LHCN-M2 (cell line): ENCODE measurements at regions not wholly inside any gene's neighbourhood (a gene's known extent, or its start where the extent isn't known, plus 50 kb on each side); places are given as distances from the start of the nearest gene placed in this dataset.

Experiments
- DNase-seq: peaks from one replicate; pipeline ENCODE4 v3.0.0-alpha.2; 2012; ENCODE audit warnings: low read depth

DNA sequence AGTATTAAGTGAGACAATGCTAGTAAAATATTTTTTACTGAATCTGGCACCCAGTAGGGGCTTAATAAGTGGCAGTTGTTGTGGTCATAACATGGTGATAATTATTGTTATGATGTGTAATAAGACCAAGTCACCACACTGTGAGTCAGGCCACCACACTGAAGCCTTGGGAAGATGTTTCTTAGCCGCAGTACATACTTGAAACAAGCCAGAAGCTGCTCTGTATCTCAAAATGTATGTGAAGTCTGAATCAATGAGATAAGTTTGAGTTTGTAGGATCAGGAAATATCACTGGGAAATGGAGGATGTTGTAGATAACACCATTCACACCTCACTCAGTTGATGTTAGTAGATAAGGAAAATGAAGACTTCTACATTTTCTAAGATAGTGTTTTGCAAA, 51.3 kb upstream of the PTPN3 start:
- DNase-seq: peak; percentile 2

DNA sequence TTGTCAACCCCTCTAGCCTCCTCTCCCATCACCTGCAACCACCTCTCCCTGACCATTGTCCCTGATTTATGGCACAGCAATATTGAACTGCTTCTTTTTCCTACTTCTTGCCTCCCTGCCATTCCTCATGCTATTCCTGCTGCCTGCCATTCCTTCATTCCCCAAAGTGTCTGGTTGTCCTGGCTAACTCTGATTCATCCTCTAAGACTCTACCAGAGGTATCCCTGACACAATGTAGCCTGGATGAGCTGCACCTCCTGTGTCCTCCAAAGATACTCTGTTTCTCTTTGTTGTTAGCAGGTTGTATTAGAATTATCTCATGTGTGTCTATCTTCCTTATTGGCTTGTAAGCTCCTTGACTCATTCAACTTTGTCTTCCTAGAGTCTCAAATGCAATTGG, 53.5 kb upstream of the PTPN3 start:
- no peak for DNase-seq

DNA sequence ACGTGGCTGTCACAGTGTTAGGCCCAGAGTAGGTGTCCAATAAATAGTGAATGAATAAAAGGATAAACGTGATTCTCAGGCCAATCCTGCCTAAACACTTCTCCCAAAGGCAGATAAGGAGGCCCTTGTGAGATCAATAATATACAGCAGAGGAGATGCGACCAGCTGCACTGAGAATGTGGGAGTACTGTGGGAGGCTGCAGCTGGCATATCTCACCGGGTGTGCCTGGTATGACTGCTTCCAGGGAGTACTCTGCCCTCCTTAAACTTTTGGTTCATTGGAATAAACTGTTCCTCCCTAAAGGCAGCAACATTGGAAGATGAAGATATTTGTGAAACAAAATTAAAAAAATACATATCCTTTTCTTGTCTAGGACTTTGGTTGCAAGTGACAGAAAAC, 57.1 kb upstream of the PTPN3 start:
- no peak for DNase-seq

DNA sequence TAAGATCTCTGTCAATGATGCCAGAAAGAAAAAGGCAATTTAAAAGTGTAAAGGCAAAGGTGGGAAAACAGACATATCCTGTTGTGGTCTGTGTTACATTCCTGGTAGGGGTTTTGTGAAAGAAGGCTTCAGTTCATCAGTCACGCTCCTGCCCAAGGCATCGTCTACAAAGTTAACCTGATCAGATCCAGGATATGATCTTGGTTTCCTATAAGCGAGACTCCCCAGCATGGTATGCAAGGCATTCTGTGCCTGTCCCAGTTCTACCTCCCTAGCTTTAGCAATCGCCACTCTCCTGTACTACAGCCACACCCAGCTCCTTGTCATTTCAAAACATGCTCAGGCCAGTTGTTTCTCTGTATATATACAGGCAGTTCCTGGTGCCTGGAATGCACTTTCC, 58.0 kb upstream of the PTPN3 start:
- DNase-seq: no peak

DNA sequence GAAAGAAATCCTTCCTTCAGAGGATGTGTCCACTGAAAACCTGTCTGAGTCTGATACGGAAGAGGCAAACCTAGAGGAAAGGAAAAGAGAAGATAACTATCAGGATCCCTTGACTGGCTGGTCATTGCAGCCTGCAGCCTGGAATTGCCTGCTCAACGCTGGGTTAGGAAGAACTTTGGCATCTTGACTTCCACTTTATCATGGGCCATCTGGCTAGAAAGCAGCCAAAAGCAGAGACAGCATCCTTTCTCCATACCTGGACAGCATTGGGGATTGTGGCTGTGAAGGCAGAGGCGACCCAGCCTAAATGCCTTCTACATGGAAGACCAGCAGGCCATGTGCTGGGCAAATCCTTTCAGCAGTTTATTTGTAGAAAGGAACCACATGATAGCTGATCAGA, 58.7 kb upstream of the PTPN3 start:
- DNase-seq: no peak

DNA sequence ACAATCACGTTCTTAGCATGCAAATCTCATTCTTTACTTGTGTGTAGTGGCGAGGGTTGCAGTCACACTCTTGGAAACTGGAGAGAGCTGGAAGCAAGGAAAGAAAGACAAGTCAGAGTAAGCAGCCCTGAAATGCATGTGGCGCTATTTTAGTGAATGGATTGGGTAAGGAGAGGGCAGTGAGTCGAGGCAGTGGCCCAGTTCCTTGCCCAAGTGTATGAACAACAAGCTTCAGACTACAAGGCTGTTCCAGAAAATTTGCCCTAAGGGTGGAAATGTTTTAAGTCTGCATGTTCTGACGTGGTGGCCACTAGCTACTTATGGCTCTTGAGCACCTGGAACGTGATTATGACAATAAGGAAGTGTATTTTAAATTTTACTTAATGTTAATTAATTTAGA, 59.4 kb upstream of the PTPN3 start:
- no peak for DNase-seq

DNA sequence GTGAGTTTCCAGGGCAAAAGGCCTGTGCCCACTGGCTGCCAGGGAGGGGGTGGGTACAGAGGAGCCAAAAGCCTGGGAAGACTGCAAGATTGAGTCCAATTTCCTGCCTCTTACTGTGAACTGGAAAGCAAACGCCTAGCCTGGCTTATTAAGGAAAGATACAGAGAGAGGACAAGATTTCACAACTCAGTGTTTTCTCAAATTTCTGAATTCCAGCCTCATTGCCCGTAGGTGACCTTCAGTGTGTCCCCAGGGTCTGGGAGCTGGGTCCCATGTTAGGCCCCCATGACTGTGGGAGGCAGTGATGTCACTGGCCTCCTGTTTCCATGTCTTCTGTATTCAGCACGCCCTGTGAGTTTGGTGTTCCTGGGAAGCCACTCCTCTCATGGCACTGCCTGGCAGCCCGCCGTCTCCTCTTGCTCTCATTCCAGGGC, 60.6 kb upstream of the PTPN3 start:
- DNase-seq: no peak

DNA sequence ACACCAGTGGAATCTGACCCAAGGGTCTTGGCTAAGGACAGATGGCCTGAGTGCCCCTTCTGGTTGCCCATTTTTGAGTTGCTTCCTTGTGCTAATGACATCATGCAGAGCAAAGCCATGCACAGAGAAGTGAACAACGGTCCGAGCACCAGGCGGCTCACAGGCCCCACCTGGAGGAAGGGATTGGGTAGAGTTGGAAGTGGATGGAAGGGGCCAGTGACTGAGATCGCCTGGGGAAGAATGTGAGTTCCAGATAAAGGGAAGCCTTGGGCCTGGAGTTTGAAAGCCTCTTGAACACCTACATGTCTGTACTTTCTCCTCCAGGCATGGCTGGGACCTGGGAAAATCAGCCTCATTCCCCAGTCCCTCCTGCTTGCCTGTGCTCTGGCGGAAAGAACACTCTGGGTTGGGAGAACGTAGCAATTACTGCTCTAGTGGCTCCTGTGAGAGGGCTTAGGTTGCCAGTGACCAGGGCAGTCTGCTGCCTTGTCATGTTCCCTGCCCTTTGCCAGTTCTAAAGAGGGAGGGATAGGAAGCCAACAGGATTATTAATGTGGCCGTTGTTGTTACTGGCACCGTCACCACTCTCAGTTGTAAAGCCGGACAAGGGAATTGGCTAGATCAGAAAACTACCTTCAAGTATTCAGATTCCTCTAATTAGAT, 62.5 kb upstream of the PTPN3 start:
- DNase-seq: no peak

DNA sequence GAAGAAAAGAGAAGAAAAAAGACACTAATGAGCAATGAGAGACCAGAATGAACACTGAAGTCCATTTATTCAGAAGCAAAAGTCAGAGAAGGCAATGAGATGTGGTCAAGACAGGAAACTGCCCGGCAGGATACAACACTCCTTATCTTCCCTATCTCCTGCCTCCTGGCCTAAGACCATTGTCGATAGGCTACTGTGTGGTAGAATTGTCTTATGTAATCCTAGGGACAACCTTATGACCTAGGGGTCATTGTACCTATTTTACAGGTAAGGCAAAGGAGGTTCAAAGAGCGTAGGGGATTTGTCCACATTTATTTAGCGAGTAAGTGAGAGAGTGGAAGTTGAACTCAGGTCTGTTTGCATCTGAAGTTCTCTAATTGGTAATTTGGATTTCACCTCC, 63.0 kb upstream of the PTPN3 start:
- DNase-seq: no peak

DNA sequence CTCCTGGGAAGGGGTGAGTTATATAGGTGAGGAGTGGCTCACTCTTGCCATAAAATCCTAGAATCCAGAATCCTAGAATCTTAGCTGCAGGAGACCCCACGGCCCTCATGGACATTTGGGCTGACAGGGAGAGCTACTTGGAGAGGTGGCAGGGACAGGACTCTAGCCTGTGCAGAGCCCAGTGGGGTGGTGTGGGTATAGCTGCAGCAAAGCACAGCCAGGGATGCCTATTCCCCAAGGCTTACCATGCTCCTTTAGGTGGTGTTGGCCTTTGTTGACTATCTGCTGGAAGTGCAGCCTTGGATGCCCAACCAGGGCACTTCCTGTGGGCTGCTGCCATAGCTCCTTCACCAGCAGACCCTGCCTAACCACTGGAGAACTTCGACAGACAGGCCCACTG, 70.0 kb upstream of the PTPN3 start:
- no peak for DNase-seq

DNA sequence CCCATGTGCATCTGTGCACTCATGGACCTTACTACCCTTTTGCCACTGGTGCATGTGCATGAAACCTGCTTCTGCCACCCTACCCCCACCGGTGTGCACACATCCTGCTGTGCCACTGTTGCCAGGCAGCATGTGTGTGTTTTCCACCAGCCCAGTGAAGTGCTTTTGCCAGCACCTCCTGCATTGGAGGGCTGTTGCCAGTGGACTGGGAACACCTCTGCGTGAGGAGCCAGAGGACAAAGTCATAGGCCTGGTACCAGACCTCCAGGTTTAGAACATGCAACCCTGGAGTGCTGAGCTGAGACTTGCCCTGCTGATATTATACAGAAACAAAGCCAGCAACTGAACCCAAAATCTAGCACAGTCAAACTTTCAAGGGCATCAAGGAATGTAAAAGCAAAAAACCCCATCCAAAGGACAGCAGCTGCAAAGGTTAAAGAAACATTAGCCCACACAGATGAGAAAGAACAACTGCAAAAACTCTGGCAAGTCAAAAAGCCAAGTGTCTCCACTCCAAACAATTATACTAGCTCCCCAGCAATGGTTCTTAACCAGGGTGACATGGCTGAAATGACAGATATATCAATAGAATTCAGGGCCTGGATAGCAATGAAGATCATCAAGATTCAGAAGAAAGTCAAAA, 70.6 kb upstream of the PTPN3 start:
- peak; percentile 62 for DNase-seq

DNA sequence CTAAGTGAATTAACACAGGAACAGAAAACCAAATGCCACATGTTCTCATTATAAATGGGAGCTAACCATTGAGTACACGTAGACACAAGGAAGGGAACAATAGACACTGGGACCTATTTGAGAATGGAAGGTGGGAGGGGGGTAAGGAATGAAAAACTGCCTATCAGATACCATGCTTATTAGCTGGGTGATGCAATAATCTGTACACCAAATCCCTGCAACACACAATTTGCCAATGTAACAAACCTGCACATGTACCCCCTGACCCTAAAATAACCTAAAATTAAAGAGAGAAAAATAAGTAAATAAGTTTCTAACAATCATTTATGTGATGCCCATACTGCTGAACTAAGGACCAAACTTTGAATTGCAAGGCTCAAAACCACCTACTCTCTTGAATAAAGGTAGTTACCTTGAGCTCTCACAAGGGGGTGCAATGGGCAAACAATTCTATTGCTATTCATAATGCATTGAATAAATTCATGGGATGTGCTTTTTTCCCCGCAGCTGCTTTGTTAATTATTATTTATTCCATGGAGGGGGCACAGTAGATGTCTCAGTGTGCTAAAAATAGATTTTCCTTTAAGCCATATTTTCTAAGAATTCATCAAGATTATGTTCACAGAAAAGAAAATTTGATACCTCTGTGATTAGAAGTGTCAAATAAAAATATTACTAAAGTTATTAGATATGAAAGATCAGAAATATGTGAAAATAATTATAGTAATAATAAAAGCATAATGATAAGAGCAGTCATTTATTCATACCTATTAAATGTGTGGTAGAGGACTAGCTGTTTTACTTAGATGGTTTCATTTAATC, 76.2 kb upstream of the PTPN3 start:
- peak; percentile 62 for DNase-seq

DNA sequence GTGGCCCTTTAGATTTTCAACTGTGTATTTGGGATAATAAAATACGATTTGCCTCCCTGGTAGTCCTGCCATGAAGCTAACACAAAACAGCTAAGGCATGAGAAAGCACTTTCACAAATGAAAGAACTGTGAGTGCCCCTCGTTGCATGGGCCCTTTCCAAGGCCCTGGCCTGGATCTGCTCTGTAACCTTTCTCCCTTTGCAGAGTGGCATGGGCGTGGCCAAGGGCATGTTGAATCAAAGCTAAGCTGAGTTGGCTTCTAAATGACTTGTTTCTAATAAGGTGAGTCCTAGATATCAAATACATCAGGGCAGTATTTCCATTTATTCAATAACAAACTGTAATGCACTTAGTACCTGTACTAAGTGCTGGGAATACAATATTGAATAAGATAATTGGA, 78.7 kb upstream of the PTPN3 start:
- no peak for DNase-seq

DNA sequence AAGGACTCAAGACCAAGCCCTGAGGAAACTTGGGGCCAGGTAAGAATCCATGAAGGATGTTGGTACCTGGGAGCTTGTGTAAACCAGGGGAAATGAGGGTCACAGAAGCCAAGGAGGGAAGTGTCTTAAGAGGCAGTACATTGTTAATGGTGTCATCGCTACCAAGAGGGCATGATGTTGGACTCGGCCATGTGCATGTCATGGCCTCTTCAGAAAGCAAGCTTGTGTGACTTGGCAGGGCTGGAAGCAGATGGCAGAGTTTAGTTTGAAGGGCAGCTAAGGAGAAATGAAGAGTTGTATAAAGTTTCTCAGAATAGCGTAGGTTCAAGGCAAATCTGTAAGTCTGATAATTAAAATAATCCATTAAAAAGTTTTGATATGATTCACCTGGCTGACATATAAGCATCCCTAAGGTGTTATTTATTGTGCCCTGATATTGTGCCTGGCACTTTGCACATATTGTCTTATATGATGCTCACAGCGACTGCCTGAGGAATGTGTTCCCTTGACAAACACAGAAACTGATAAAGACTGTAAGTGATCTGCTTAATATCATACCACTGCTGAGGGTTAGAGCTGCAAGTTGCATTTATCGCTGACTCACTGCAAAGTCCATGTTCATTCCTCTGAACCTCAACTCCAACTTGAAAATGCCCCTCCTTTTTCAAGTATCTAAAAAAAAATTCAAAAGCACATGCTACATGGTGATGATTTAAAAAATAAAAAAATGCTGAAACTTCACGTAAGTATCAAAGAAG, 81.3 kb upstream of the PTPN3 start:
- DNase-seq: no peak

DNA sequence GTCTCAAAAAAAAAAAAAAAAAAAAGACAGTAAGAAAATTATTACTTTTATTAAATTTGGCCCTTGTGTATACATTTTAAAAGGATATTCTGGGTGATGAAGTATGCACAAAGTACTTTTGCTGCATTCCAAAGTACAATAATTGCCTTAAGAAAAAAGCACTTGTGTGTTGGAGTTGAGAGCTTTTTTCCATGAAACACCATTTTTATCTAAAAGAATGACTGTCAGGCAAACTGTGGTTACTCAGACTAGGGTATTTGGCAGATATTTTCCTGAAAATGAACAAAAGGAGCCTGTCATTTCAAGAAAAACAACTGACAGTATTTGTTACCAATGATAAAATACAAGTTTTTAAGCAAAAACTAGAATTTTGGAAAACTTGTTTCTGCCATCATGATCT, 84.3 kb upstream of the PTPN3 start:
- no peak for DNase-seq

DNA sequence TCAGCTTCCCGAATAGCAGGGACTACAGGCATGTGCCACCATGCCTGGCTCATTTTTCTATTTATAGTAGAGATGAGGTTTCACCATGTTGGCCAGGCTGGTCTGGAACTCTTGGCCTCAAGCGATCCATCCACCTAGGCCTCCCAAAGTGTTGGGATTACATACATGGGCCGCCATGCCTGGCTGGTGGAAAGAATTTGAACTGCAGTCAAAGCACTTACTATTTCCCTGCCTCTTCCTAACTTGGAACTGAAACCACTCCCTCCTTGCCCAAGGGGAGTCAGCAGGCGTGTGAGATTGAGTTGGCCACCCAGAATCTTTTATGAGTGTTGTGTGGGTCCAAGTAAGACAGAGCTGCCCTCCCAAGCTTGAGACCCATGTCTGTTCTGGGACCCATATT, 86.1 kb upstream of the PTPN3 start:
- DNase-seq: no peak

DNA sequence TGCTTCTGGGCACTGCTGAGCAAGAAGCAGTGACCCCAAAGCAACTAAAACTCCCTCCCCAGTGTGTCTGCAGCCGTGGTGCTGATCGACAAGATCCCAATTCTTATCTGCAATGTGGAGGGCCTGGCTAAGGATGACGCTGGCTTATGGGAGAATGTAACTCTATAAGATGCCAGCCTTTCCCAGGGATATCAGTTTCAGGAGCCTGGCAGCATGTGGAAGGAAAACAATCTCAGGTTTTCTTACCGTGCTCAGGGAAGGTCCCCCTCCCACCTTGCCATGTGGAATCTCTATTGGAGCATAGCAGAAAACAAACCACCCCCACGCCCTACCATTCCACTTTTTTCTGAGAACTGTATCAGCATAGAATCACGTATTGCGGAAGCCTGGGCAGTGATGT, 87.7 kb upstream of the PTPN3 start:
- no peak for DNase-seq

DNA sequence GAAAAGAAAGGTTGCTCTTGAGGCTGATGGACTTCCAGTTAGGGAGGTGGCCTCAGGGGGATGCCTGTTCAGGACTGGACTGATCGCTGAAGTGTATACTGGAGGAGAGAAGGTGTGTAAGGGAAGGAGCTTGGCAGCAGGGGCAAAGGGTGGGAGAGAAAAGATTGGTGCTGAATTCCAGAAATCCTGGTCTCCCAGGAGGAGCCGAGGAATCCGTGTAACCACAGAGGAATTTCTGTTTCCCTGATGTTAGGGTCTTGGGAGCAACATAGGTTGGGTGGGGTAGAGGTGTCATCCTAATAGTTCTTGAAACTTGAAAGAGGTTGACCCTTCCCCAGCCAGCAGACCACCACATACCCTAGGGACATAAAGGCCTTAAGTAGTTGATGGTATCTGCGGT, 88.9 kb upstream of the PTPN3 start:
- no peak for DNase-seq

DNA sequence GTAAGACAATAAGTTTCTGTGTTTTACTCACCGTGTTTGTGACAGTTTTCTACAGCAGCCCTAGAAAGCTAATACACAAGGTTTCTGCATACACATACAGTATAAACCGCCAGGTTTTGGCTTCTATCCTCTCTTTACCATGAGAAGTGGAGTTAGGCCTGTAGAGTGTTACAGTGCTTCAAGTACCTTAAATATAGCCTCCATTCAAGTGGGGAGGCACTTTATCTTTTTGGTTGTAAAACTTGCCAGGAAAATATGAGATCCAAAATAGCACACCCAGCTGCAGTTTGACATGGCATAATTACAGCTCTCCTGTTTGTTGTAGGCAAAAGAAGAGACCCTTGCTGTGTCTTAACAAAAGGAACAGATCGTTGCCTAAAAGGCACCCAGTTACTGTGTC, 90.3 kb upstream of the PTPN3 start:
- DNase-seq: no peak

DNA sequence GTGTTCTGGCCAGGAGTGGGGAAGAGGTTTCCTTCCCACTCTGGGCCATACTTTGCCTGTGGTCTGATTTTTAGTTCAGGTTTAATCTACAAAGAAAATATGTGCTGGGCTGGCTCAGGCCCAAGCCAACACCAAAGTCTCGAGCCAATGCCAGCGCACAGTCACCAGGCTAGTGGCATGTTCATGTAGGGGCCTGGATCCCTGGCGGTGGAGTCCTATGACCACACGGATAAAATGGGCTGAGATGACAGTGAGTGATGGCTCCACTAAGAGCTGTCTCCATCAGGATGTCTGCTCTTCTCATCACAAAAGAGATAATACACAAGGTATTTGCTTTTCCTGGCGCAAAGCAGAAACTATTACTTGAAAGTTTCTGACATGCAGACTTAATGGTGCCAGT, 92.9 kb upstream of the PTPN3 start:
- no peak for DNase-seq

DNA sequence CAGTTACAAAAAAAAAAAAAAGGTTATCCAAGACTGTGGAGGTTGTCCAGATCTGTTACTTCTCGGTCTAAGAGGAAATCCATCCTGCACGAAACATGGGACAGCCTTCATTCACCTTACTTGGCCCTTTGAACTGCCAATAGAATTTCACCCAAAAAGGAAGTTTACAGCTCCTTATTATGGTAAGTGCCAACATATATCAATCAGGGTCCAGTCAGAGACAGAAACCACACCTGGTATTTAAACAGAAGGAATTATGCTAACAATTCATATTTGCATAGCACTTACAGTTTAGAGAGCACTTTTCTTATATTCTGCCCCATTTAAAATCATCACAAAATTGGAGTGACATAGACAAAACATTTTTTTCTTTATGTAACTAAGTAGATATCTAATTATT, 93.6 kb upstream of the PTPN3 start:
- DNase-seq: no peak

DNA sequence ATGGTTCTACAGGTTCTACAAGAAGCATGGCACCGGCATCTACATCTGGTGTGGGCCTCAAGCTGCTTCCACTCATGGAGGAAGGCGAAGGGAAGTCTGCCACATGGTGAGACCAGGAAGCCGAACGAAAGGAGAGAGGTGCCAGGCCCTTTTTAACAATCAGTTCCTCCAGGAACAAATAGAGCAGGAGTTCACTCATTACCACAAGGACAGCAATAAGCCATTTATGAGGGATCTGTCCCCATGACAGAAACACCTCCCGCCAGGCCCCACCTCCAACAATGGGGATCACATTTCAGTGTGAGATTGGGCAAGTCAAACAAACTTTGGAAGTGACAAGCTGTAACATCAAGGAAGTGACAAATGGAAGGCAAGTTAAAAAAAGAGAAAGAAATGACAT, 95.5 kb upstream of the PTPN3 start:
- no peak for DNase-seq
